Neuronal stem cell (in vitro differentiated cells): ENCODE measurements at regions not wholly inside any gene's neighbourhood (a gene's known extent, or its start where the extent isn't known, plus 50 kb on each side); places are given as distances from the start of the nearest gene placed in this dataset.

Experiments
- DNase-seq: peaks from one replicate; pipeline ENCODE4 v3.0.0-alpha.2; 2013; ENCODE audit warnings: low spot score
- H2AFZ ChIP-seq: one replicate; pipeline ENCODE4 v1.6.1; 2013; ENCODE audit warnings: mild to moderate bottlenecking, low read length, inconsistent platforms
- H2AK5ac ChIP-seq: 2 replicates; pipeline ENCODE4 v1.6.1; 2013; ENCODE audit warnings: low read depth, mild to moderate bottlenecking, inconsistent platforms, low read length, moderate library complexity, mixed read lengths
- H2BK120ac ChIP-seq: 2 replicates; pipeline ENCODE4 v1.6.1; 2013; ENCODE audit warnings: low read depth, mild to moderate bottlenecking, inconsistent platforms, low read length, moderate library complexity, mixed read lengths
- H2BK12ac ChIP-seq: one replicate; pipeline ENCODE4 v1.6.1; 2013; ENCODE audit warnings: low read length, inconsistent platforms
- H2BK15ac ChIP-seq: 2 replicates; pipeline ENCODE4 v1.6.1; 2013; ENCODE audit warnings: mild to moderate bottlenecking, low read length, inconsistent platforms, mixed read lengths
- H2BK5ac ChIP-seq: one replicate; pipeline ENCODE4 v1.6.1; 2013; ENCODE audit warnings: inconsistent platforms, mild to moderate bottlenecking, low read length, moderate library complexity
- H3K14ac ChIP-seq: one replicate; pipeline ENCODE4 v1.6.1; 2013; ENCODE audit warnings: low read length, inconsistent platforms
- H3K18ac ChIP-seq: 2 replicates; pipeline ENCODE4 v1.6.1; 2013; ENCODE audit warnings: low read length, inconsistent platforms
- H3K23ac ChIP-seq: 2 replicates; pipeline ENCODE4 v1.6.1; 2013; ENCODE audit warnings: low read depth, mild to moderate bottlenecking, mixed read lengths, low read length, inconsistent platforms; ENCODE audit not compliant: poor library complexity
- H3K27ac ChIP-seq: replicated peaks from 3 replicates; pipeline ENCODE4 v1.5.1; 2013; ENCODE audit warnings: low read length, inconsistent platforms
- H3K27me3 ChIP-seq, 3 experiments: 2 replicates each; pipeline ENCODE4 v1.6.1; 2013; ENCODE audit warnings: low read length in 3 of 3, mild to moderate bottlenecking in 2 of 3, inconsistent platforms in 1 of 3, low read depth in 1 of 3, mixed read lengths in 1 of 3, moderate library complexity in 1 of 3; ENCODE audit not compliant: control insufficient read depth in 3 of 3, insufficient read depth in 3 of 3
- H3K36me3 ChIP-seq, 2 donors: replicated peaks in 1 of 2; 2 replicates each; pipeline ENCODE4 v1.6.1; 2013; ENCODE audit warnings: low read length in 2 of 2; ENCODE audit not compliant: control insufficient read depth in 2 of 2, insufficient read depth in 2 of 2
- H3K4ac ChIP-seq: 2 replicates; pipeline ENCODE4 v1.6.1; 2013; ENCODE audit warnings: inconsistent platforms, mild to moderate bottlenecking, low read length, moderate library complexity
- H3K4me1 ChIP-seq, 2 donors: 1 replicate in 1 of 2; 2 replicates in 1 of 2; pipeline ENCODE4 v1.6.1; 2013; ENCODE audit warnings: low read length in 2 of 2, low read depth in 1 of 2; ENCODE audit not compliant: control insufficient read depth in 2 of 2, insufficient read depth in 1 of 2
- H3K4me2 ChIP-seq: one replicate; pipeline ENCODE4 v1.6.1; 2013; ENCODE audit warnings: mild to moderate bottlenecking, low read length, inconsistent platforms; ENCODE audit not compliant: insufficient read depth, poor library complexity, severe bottlenecking
- H3K4me3 ChIP-seq, 2 donors: 2 replicates each; pipeline ENCODE4 v1.5.1; 2013; ENCODE audit warnings: low read length in 2 of 2, mild to moderate bottlenecking in 2 of 2, inconsistent platforms in 1 of 2, moderate library complexity in 1 of 2
- H3K79me1 ChIP-seq: one replicate; pipeline ENCODE4 v1.6.1; 2013; ENCODE audit warnings: low read depth, mild to moderate bottlenecking, inconsistent platforms, low read length, moderate library complexity
- H3K9ac ChIP-seq: one replicate; pipeline ENCODE4 v1.6.1; 2013; ENCODE audit warnings: mild to moderate bottlenecking, low read depth, low read length, inconsistent platforms; ENCODE audit not compliant: poor library complexity
- H3K9me3 ChIP-seq, 2 donors: replicated peaks in 1 of 2; 2 replicates each; pipeline versions ENCODE3 to v1.6.1; 2013; ENCODE audit warnings: low read length in 2 of 2, mild to moderate bottlenecking in 2 of 2, inconsistent platforms in 1 of 2, low read depth in 1 of 2, mixed read lengths in 1 of 2, moderate library complexity in 1 of 2; ENCODE audit not compliant: control insufficient read depth in 2 of 2, insufficient read depth in 1 of 2
- H4K8ac ChIP-seq: one replicate; pipeline ENCODE4 v1.6.1; 2013; ENCODE audit warnings: low read depth, mild to moderate bottlenecking, inconsistent platforms, low read length, moderate library complexity
- H4K91ac ChIP-seq: one replicate; pipeline ENCODE4 v1.6.1; 2013; ENCODE audit warnings: low read length, low read depth, mild to moderate bottlenecking, inconsistent platforms; ENCODE audit not compliant: poor library complexity
- WGBS, 2 donors: extraction: QIAGEN DNeasy Blood & Tissue Kit; methylation state at CpG; one replicate each; pipeline ENCODE4 v1.1.7; 2013; ENCODE audit warnings: missing lambda C conversion rate in 2 of 2, mixed read lengths in 1 of 2; ENCODE audit not compliant: insufficient read length in 2 of 2, insufficient replicate concordance in 1 of 2; ENCODE audit errors: extremely low coverage in 2 of 2; 5-methylcytosine and 5-hydroxymethylcytosine counted together

DNA sequence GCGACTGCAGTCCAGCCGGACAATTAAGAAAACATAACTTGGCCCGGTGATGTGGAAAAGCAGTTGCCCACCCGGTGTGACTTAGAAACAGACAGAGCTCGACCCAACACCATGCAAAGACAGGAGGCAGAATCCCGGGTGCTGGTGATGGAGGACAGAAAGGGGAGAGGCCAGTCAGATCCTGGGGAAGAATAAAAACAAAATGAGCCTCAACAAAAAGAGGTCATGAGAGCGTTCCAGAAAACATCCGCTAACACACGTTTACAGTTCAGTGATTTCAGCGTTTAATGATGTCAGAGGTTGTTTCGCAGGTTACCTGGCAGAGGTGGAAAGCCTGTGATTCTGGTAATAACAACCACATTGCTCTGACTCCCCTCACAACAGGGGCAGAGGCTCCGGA lies 111.9 kb downstream of the OSR1 start:
- H2BK5ac ChIP-seq = no peak overlapping the region
- no peaks in the 10 kb centered on the region for H3K27me3 ChIP-seq
- H3K4me3 ChIP-seq = no peak overlapping the region
- no peak overlapping the region for H3K14ac ChIP-seq
- H3K9ac ChIP-seq = no peak overlapping the region
- H3K4me1 ChIP-seq = peaks cover 0 to 12% of the 10 kb centered on the region in 2 donors
- H2BK12ac ChIP-seq = no peak overlapping the region
- H2BK120ac ChIP-seq = no peak overlapping the region
- H2AFZ ChIP-seq = peak overlapping the region; percentile 43
- no peak overlapping the region for H3K18ac ChIP-seq
- H4K91ac ChIP-seq = no peak overlapping the region
- DNase-seq = no peak
- no peaks in the 10 kb centered on the region for H3K79me1 ChIP-seq
- no peak overlapping the region for H3K23ac ChIP-seq
- WGBS, 2 donors = no CpG with 5 or more reads among the region's 12 CpGs
- H3K4me2 ChIP-seq = no peak overlapping the region
- no peaks in the 10 kb centered on the region for H3K9me3 ChIP-seq
- no peaks in the 10 kb centered on the region for H3K36me3 ChIP-seq
- H3K4ac ChIP-seq = no peak overlapping the region
- no peak overlapping the region for H2BK15ac ChIP-seq
- H3K27ac ChIP-seq = no peak overlapping the region
- H4K8ac ChIP-seq = no peak overlapping the region
- H2AK5ac ChIP-seq = no peak overlapping the region

DNA sequence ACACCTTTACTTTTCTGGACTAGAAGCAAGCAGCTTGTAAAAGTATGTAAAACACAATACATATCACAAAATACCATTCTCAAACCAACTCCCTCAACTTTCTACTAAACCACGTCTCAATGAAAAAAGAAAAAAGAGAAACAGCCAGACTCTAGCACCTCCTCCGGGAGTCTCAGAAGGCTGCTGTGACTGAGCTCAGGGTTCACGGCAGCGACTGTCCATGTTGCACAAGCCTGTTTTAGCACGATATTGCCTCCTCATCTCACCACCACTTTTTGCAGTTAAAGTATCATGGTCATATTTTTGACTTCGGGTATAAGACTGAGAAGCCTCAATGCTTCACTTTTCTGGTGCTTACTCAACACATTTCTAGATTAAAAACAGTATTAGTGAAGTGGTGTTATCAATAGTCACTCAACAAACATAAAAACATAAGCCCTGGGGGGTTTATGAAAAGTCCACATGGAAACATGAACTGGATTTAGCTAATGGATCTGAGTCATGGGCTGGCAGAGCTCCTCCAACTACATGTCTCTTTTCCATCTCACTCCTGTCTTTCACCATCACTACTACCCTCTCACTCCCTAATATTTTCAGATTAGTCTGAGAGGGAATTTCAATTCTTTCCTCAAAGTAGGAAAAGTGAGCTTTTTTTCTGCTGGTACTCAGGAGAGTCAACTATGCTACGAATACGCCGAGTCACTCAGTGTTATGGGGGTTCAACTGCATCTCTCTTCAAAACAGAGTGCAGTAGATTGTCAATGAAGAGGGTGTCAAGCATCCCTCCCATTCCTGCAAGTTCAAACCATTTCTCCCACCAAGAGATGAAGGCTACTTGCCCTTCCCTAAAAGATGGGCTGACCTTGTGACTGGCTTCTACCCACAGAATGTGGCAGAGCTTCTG lies 113.7 kb downstream of the OSR1 start:
- Histone ChIP-seq H2BK120ac (no peak overlapping the region), H3K36me3 (no peaks in the 10 kb centered on the region), H4K8ac (no peak overlapping the region), H3K9ac (no peak overlapping the region), H3K14ac (no peak overlapping the region), H4K91ac (no peak overlapping the region), H3K27me3 (no peaks in the 10 kb centered on the region), H3K27ac (no peak overlapping the region), H3K4me3 (no peak overlapping the region), H2BK5ac (no peak overlapping the region), H3K4ac (no peak overlapping the region), H2BK12ac (no peak overlapping the region), H2AFZ (no peak overlapping the region), H3K79me1 (no peaks in the 10 kb centered on the region), H3K18ac (no peak overlapping the region), H2BK15ac (no peak overlapping the region), H3K23ac (no peak overlapping the region), H2AK5ac (no peak overlapping the region), H3K4me2 (no peak overlapping the region), H3K4me1 (peaks cover 0 to 17% of the 10 kb centered on the region in 2 donors), H3K9me3 (no peaks in the 10 kb centered on the region)
- no peak for DNase-seq
- no CpG with 5 or more reads among the region's 9 CpGs for WGBS, 2 donors

DNA sequence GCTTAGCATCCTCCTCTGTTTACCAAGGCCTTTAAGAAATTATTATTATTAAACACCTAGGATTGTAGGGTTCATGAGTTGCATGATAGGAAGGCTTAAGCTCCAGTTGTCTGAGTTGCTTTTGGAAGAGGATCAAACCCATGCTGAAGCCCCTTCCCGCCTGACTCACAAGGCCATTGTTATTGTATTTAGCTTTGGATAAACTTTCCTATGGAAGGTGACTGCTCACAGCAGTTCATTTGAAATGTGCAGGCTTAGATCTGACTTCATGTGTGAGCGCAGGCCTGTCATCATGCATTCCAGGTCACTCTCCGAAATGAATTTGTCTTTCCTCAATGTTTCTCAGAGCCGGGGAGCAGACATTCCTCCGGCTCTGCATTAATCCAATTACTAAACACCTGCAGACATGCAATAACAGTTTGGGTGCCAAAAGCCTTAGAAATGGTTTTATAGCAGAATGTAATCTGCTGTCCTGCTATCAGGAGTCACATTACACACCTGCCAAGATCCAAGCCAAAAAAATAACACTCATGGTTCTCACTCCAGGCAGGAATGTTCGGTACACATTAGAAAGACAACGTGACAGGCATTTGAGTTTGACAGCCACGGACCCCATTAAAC lies 119.9 kb downstream of the OSR1 start:
- H2AK5ac ChIP-seq = no peak overlapping the region
- no peak overlapping the region for H2BK15ac ChIP-seq
- no peak overlapping the region for H4K8ac ChIP-seq
- H3K79me1 ChIP-seq = no peaks in the 10 kb centered on the region
- H3K4me1 ChIP-seq = peaks cover 0 to 5% of the 10 kb centered on the region in 2 donors
- no peak overlapping the region for H3K4ac ChIP-seq
- no CpG with 5 or more reads among the region's 8 CpGs for WGBS, 2 donors
- H3K4me3 ChIP-seq = no peak overlapping the region
- H3K27me3 ChIP-seq = no peaks in the 10 kb centered on the region
- no peaks in the 10 kb centered on the region for H3K36me3 ChIP-seq
- no peak overlapping the region for H2AFZ ChIP-seq
- H3K14ac ChIP-seq = no peak overlapping the region
- H3K9me3 ChIP-seq = no peaks in the 10 kb centered on the region
- no peak overlapping the region for H3K4me2 ChIP-seq
- no peak overlapping the region for H2BK12ac ChIP-seq
- H3K27ac ChIP-seq = no peak overlapping the region
- H2BK120ac ChIP-seq = no peak overlapping the region
- H3K9ac ChIP-seq = no peak overlapping the region
- no peak overlapping the region for H4K91ac ChIP-seq
- H3K18ac ChIP-seq = no peak overlapping the region
- DNase-seq = no peak
- no peak overlapping the region for H2BK5ac ChIP-seq
- no peak overlapping the region for H3K23ac ChIP-seq

DNA sequence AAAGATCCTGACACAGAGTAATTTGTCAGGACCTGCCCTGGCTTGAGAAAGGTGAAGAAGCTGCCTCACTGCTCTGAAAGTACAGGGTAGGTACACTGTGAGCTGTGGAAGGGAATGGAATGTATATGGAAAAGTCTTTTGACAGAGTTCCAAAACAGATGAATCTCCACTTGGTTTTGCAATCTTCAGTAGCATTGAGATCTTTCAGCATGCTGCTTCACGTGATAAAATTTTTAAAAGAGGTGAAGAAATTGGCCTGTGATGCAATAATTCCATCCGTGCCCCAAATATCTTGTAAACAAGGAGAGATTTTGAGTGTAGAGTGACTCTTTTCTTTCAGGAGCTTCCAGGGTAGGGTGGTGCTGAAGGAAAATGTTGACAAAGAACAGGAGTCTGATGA lies 123.1 kb downstream of the OSR1 start:
- Histone ChIP-seq H3K4ac (no peak overlapping the region), H3K9ac (no peak overlapping the region), H3K9me3 (no peaks in the 10 kb centered on the region), H3K4me3 (no peak overlapping the region), H2BK120ac (no peak overlapping the region), H3K4me1 (no peaks in the 10 kb centered on the region), H3K27me3 (no peaks in the 10 kb centered on the region), H3K27ac (no peak overlapping the region), H4K91ac (no peak overlapping the region), H3K14ac (no peak overlapping the region), H2AK5ac (no peak overlapping the region), H2AFZ (no peak overlapping the region), H3K36me3 (no peaks in the 10 kb centered on the region), H2BK12ac (no peak overlapping the region), H3K4me2 (no peak overlapping the region), H2BK5ac (no peak overlapping the region), H4K8ac (no peak overlapping the region), H3K18ac (no peak overlapping the region), H2BK15ac (no peak overlapping the region), H3K79me1 (no peaks in the 10 kb centered on the region), H3K23ac (no peak overlapping the region)
- no CpG with 5 or more reads among the region's 2 CpGs for WGBS, 2 donors
- no peak for DNase-seq
